ENCODE measurements at regions not wholly inside any gene's neighbourhood (a gene's known extent, or its start where the extent isn't known, plus 50 kb on each side); places are given as distances from the start of the nearest gene placed in this dataset.
A peak's percentile ranks its signal among the peaks of the same experiment; 100 is the strongest.
"Not testable (repeated sequence)": the region's sequence is repeated elsewhere in the genome, so short reads cannot be mapped to it uniquely, and the experiment has no call there.

DNA sequence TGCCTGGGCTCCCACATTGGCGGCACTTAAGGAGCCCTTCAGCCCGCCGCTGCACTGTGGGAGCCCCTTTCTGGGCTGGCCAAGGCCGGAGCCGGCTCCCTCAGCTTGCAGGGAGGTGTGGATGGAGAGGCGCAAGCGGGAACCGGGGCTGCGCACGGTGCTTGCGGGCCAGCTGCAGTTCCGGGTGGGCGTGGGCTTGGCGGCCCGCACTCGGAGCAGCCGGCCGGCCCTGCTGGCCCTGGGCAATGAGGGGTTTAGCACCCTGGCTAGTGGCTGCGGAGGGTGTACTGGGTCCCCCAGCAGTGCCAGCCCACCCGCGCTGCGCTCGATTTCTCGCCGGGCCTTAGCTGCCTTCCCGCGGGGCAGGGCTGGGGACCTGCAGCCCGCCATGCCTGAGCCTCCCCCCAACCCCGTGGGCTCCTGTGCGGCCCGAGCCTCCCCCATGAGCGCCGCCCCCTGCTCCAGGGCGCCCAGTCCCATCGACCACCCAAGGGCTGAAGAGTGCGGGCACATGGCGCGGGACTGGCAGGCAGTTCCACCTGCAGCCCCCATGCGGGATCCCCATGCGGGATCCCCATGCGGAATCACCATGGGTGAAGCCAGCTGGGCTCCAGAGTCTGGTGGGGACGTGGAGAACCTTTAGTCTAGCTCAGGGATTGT is 998.9 kb upstream of the MIR17HG start:
- not testable (repeated sequence) for H3K4me1 ChIP-seq (ENCODE audit: control insufficient read depth, insufficient read depth, low read length); H3K36me3 ChIP-seq (ENCODE audit: control insufficient read depth, insufficient read depth, low read length); DNase-seq (ENCODE audit: low read depth in 4 of 6, low spot score in 6 of 6); H3K9me3 ChIP-seq (ENCODE audit: control insufficient read depth, insufficient read depth, low read length); H3K27ac ChIP-seq (ENCODE audit: low read depth, low read length); H3K4me3 ChIP-seq (ENCODE audit: low read depth, low read length); H3K27me3 ChIP-seq (ENCODE audit: control insufficient read depth, insufficient read depth, low read length)
- 95% methylated on average over 36 of the region's 42 CpGs for WGBS (ENCODE audit: insufficient coverage)

DNA sequence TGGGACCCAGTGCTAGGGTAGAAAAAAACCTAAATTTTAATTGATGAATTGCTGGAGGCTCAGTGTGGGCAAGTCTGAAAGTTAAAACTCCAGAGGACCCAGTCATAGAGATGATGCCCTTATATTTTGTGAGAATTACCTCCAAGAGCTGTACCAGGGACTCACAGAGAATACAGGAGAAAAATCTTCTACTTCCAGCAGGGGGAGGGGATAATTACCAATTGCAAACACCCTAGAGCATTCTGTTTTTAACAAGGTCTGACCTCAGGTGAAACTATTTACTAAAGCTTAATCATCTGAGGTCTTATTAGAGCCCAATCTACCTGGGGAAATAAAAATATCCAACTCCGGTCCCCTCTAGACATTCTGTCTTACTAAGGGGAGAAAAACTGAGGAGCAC is 994.7 kb upstream of the MIR17HG start:
- WGBS (ENCODE audit: insufficient coverage): no CpG with 5 or more reads among the region's 1 CpG
- Histone ChIP-seq H3K9me3 (ENCODE audit: control insufficient read depth, insufficient read depth, low read length) (no peaks in the 10 kb centered on the region), H3K27me3 (ENCODE audit: control insufficient read depth, insufficient read depth, low read length) (no peaks in the 10 kb centered on the region), H3K4me3 (ENCODE audit: low read depth, low read length) (no peak overlapping the region), H3K36me3 (ENCODE audit: control insufficient read depth, insufficient read depth, low read length) (no peaks in the 10 kb centered on the region), H3K4me1 (ENCODE audit: control insufficient read depth, insufficient read depth, low read length) (no peaks in the 10 kb centered on the region), H3K27ac (ENCODE audit: low read depth, low read length) (no peak overlapping the region)
- no peak for DNase-seq (ENCODE audit: low read depth in 4 of 6, low spot score in 6 of 6)

DNA sequence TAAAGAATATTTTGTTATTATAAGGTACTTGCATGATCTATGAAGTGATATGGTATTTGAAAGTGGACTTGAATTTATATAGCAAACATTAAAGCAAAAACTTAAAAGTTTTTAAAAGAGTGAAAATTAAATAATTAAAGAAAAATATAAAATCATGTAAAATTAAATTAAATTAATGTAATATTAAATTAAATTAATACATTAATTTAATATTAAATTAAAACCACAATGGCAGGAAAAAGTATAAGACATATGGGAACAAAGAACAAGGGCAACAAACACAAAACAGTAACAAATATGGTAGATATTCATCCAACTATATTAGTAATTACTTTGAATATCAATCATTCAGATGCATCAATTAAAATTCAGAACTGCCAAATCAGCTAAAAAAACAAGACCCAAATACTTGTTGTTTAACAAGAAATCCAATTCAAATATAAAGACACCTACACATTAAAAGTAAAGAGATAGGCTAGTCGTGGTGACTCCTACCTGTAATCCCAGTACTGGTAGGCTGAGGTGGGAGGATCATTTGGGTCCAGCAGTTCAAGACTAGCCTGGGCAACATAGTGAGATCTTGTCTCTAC is 992.2 kb upstream of the MIR17HG start:
- Histone ChIP-seq H3K27me3 (ENCODE audit: control insufficient read depth, insufficient read depth, low read length) (no peaks in the 10 kb centered on the region), H3K27ac (ENCODE audit: low read depth, low read length) (no peak overlapping the region), H3K4me1 (ENCODE audit: control insufficient read depth, insufficient read depth, low read length) (no peaks in the 10 kb centered on the region), H3K36me3 (ENCODE audit: control insufficient read depth, insufficient read depth, low read length) (no peaks in the 10 kb centered on the region), H3K4me3 (ENCODE audit: low read depth, low read length) (no peak overlapping the region), H3K9me3 (ENCODE audit: control insufficient read depth, insufficient read depth, low read length) (no peaks in the 10 kb centered on the region)
- no CpG with 5 or more reads among the region's 1 CpG for WGBS (ENCODE audit: insufficient coverage)
- DNase-seq (ENCODE audit: low read depth in 4 of 6, low spot score in 6 of 6): no peak

DNA sequence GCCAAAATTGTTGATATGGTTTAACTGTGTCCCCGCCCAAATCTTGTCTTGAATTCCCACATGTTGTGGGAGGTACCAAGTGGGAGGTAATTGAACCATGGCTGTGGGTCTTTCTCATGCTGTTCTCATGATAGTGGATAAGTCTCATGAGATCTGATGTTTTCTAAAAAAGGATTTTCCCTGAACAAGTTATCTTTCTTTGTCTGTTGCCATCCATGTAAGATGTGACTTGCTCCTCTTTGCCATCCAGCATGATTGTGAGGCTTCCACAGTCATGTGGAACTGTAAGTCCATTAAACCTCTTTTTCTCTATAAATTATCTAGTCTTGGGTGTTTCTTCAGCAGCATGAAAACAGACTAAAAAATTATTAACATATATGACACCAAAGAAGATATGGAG is 986.7 kb upstream of the MIR17HG start:
- Histone ChIP-seq H3K27ac (ENCODE audit: low read depth, low read length) (no peak overlapping the region), H3K9me3 (ENCODE audit: control insufficient read depth, insufficient read depth, low read length) (no peaks in the 10 kb centered on the region), H3K4me1 (ENCODE audit: control insufficient read depth, insufficient read depth, low read length) (no peaks in the 10 kb centered on the region), H3K36me3 (ENCODE audit: control insufficient read depth, insufficient read depth, low read length) (no peaks in the 10 kb centered on the region), H3K4me3 (ENCODE audit: low read depth, low read length) (no peak overlapping the region), H3K27me3 (ENCODE audit: control insufficient read depth, insufficient read depth, low read length) (no peaks in the 10 kb centered on the region)
- WGBS (ENCODE audit: insufficient coverage): 100% methylated on average over 1 of the region's 1 CpG
- DNase-seq (ENCODE audit: low read depth in 4 of 6, low spot score in 6 of 6): no peak

DNA sequence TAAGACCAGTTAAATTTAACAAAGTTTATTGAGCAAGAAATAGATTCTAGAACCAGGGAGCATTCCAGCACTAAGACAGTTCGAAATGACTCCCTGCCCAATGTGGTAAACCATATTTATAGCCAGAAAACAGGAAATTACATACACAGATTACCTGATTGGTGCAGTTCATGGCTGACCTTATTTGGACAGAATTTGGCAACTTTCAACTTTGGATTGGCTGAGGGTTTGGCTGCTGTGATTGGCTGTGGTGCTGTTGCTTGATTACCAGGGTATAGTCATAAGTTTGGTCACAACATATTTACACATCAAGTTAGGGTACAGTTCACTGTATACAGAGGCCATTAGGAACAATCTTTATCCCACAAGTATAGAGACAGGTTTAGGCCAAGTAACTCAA is 984.8 kb upstream of the MIR17HG start:
- WGBS (ENCODE audit: insufficient coverage): 83% methylated on average over 1 of the region's 1 CpG
- H3K36me3 ChIP-seq (ENCODE audit: control insufficient read depth, insufficient read depth, low read length): no peaks in the 10 kb centered on the region
- DNase-seq (ENCODE audit: low read depth in 4 of 6, low spot score in 6 of 6): no peak
- H3K4me3 ChIP-seq (ENCODE audit: low read depth, low read length): no peak overlapping the region
- H3K27me3 ChIP-seq (ENCODE audit: control insufficient read depth, insufficient read depth, low read length): no peaks in the 10 kb centered on the region
- no peaks in the 10 kb centered on the region for H3K4me1 ChIP-seq (ENCODE audit: control insufficient read depth, insufficient read depth, low read length)
- no peaks in the 10 kb centered on the region for H3K9me3 ChIP-seq (ENCODE audit: control insufficient read depth, insufficient read depth, low read length)
- H3K27ac ChIP-seq (ENCODE audit: low read depth, low read length): no peak overlapping the region

DNA sequence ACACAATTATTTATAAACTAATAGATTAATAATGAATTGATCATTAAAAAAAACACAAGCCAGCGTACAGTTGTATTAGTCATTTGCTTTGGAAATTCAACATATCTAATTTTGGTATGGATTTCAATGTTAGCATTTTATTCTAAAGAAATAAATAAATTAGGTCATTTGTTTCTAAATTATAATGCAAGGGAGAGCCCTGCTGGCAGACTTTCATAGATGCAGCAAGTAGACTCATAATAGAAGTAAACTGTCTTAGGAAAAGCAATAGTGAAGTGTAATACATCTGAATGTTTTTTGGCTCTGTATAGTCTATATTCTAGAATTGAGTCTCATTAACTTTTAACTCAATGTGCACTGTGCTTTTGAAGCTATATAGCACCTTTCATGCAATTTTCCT is 982.4 kb upstream of the MIR17HG start:
- Histone ChIP-seq H3K27me3 (ENCODE audit: control insufficient read depth, insufficient read depth, low read length) (no peaks in the 10 kb centered on the region), H3K27ac (ENCODE audit: low read depth, low read length) (no peak overlapping the region), H3K9me3 (ENCODE audit: control insufficient read depth, insufficient read depth, low read length) (peaks cover under 1% of the 10 kb centered on the region), H3K36me3 (ENCODE audit: control insufficient read depth, insufficient read depth, low read length) (no peaks in the 10 kb centered on the region), H3K4me1 (ENCODE audit: control insufficient read depth, insufficient read depth, low read length) (no peaks in the 10 kb centered on the region), H3K4me3 (ENCODE audit: low read depth, low read length) (no peak overlapping the region)
- no CpG with 5 or more reads among the region's 1 CpG for WGBS (ENCODE audit: insufficient coverage)
- peak in 5 of 6 donors; percentile 1 to 79 (median 17) for DNase-seq (ENCODE audit: low read depth in 4 of 6, low spot score in 6 of 6)

DNA sequence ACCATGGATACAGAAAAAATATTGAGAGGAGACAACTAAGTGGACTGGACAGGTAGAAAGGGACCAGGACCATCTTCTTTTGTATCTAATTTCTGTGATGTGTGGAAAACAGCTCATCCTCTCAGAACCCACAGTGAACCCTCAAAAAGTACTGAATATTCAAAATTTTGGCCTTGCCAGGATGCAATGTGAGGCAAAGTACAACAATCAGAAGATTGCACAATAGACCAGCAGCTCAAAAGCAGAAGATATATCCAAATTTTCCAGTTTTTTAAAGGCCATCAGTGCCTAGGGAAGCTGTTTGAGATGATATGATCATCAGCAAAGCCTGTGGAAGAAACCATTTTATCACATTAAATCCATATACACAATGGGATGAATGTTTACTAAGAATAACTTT is 973.3 kb upstream of the MIR17HG start:
- H3K9me3 ChIP-seq (ENCODE audit: control insufficient read depth, insufficient read depth, low read length): peaks cover 2% of the 10 kb centered on the region
- H3K4me1 ChIP-seq (ENCODE audit: control insufficient read depth, insufficient read depth, low read length): no peaks in the 10 kb centered on the region
- no peaks in the 10 kb centered on the region for H3K36me3 ChIP-seq (ENCODE audit: control insufficient read depth, insufficient read depth, low read length)
- DNase-seq (ENCODE audit: low read depth in 4 of 6, low spot score in 6 of 6): no peak
- H3K27me3 ChIP-seq (ENCODE audit: control insufficient read depth, insufficient read depth, low read length): no peaks in the 10 kb centered on the region
- no peak overlapping the region for H3K27ac ChIP-seq (ENCODE audit: low read depth, low read length)
- no peak overlapping the region for H3K4me3 ChIP-seq (ENCODE audit: low read depth, low read length)

DNA sequence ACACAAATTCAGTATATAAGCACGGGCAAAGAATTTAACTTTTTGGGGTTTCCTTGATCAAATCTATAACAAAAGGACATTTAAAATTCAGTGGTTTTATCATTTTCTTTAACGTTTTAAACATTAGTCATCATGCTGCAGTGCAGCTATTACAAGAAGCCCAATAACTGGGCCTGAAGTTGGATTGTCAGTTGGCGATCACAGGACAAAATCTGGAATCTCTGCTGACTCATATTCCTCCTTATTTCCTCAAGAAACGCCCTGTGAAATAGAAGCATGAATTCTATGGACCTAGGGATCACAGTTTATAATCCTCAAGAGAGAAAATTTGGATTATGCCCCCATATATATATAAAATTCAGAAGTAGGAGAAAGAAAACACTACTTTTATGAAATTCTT is 971.6 kb upstream of the MIR17HG start:
- Histone ChIP-seq H3K4me3 (ENCODE audit: low read depth, low read length) (no peak overlapping the region), H3K27me3 (ENCODE audit: control insufficient read depth, insufficient read depth, low read length) (no peaks in the 10 kb centered on the region), H3K9me3 (ENCODE audit: control insufficient read depth, insufficient read depth, low read length) (no peaks in the 10 kb centered on the region), H3K27ac (ENCODE audit: low read depth, low read length) (no peak overlapping the region), H3K4me1 (ENCODE audit: control insufficient read depth, insufficient read depth, low read length) (no peaks in the 10 kb centered on the region), H3K36me3 (ENCODE audit: control insufficient read depth, insufficient read depth, low read length) (no peaks in the 10 kb centered on the region)
- no CpG with 5 or more reads among the region's 4 CpGs for WGBS (ENCODE audit: insufficient coverage)
- DNase-seq (ENCODE audit: low read depth in 4 of 6, low spot score in 6 of 6): no peak

DNA sequence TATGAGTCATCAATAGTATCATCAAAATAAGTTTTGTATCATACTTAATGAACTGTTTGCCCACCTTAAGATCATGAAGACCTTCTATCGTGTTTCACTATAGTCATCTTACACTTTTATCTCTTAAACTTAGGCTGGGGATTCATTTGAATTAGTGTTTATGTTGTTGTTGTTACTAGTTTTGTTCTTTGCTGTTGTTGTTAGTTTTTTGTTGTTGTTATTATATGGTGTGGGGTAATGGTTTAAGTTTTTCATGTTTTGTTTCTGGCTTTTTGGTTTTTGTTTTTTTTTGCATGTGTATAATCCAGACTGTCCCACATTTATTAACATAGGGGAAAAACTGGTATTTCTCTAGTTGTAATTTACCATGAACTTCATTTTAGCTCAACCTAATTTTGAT is 965.1 kb upstream of the MIR17HG start:
- no peak overlapping the region for H3K27ac ChIP-seq (ENCODE audit: low read depth, low read length)
- no CpG with 5 or more reads among the region's 1 CpG for WGBS (ENCODE audit: insufficient coverage)
- no peaks in the 10 kb centered on the region for H3K9me3 ChIP-seq (ENCODE audit: control insufficient read depth, insufficient read depth, low read length)

DNA sequence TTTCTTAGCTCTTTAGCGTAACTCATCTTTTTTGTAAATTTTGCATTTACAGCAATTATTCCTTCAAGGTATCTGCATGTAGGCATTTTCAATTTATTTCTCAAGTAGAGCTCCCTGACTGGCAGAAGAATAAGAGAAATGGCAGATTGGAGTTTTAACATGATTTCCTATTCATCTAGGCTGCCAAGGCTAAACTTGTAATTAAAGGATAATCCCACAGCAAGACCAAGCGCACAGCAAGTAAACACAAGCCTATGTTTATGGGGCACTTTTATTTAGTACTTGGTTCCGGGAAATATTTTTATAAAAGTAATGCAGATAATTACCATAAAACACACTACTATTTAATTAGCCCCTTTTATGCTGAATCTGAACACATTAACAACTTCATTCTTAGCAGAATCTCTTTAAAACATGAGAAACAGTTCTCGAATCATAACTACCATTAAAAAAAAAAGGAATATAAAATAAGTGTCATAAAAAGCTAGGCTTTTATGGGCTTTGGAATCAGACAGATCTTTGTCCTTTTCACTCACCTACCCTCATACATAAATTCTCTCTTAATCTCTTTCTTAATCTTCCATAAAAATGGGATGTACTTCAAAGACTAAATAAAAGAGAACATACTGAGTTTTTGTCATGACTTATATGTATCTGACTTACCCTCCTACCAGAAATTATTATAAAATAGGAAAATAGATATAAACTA is 961.6 kb upstream of the MIR17HG start:
- Histone ChIP-seq H3K27ac (ENCODE audit: low read depth, low read length) (no peak overlapping the region), H3K4me1 (ENCODE audit: control insufficient read depth, insufficient read depth, low read length) (no peaks in the 10 kb centered on the region), H3K27me3 (ENCODE audit: control insufficient read depth, insufficient read depth, low read length) (no peaks in the 10 kb centered on the region), H3K4me3 (ENCODE audit: low read depth, low read length) (no peak overlapping the region), H3K9me3 (ENCODE audit: control insufficient read depth, insufficient read depth, low read length) (no peaks in the 10 kb centered on the region), H3K36me3 (ENCODE audit: control insufficient read depth, insufficient read depth, low read length) (no peaks in the 10 kb centered on the region)
- DNase-seq (ENCODE audit: low read depth in 4 of 6, low spot score in 6 of 6): peak in 1 of 6 donors; percentile 59
- 100% methylated on average over 1 of the region's 4 CpGs for WGBS (ENCODE audit: insufficient coverage)

More for the DNA sequence above, 965.1 kb upstream of the MIR17HG start:
- no peaks in the 10 kb centered on the region for H3K4me1 ChIP-seq (ENCODE audit: control insufficient read depth, insufficient read depth, low read length)
- H3K36me3 ChIP-seq (ENCODE audit: control insufficient read depth, insufficient read depth, low read length): no peaks in the 10 kb centered on the region
- H3K4me3 ChIP-seq (ENCODE audit: low read depth, low read length): no peak overlapping the region
- no peak for DNase-seq (ENCODE audit: low read depth in 4 of 6, low spot score in 6 of 6)
- H3K27me3 ChIP-seq (ENCODE audit: control insufficient read depth, insufficient read depth, low read length): no peaks in the 10 kb centered on the region

Measured in spinal cord (tissue), 9 donors.